ENCODE measurements at regions not wholly inside any gene's neighbourhood (a gene's known extent, or its start where the extent isn't known, plus 50 kb on each side); places are given as distances from the start of the nearest gene placed in this dataset.

GRCh38 chr15:66905954-66906353 is 159.4 kb upstream of the SMAD3 start:
- DNase-seq (ENCODE audit: low spot score): no peak

GRCh38 chr15:66906668-66907614 is 158.5 kb upstream of the SMAD3 start:
- DNase-seq (ENCODE audit: low spot score): no peak

GRCh38 chr15:66907826-66908743 is 157.3 kb upstream of the SMAD3 start:
- no peak for DNase-seq (ENCODE audit: low spot score)

GRCh38 chr15:66908744-66909095 is 156.7 kb upstream of the SMAD3 start:
- DNase-seq (ENCODE audit: low spot score): no peak

GRCh38 chr15:66909381-66909890 is 156.0 kb upstream of the SMAD3 start:
- DNase-seq (ENCODE audit: low spot score): no peak

- DNase-seq (ENCODE audit: low spot score): no peak
These were observed 154.2 kb upstream of the SMAD3 start for GRCh38 chr15:66911131-66911700.

- DNase-seq (ENCODE audit: low spot score): no peak
These were observed 153.4 kb upstream of the SMAD3 start for GRCh38 chr15:66912001-66912400.

GRCh38 chr15:66912441-66912840 is 153.0 kb upstream of the SMAD3 start:
- DNase-seq (ENCODE audit: low spot score): no peak

GRCh38 chr15:66917904-66918448 is 147.4 kb upstream of the SMAD3 start:
- no peak for DNase-seq (ENCODE audit: low spot score)

- DNase-seq (ENCODE audit: low spot score): no peak
These were observed 146.0 kb upstream of the SMAD3 start for GRCh38 chr15:66919421-66919820.

- no peak for DNase-seq (ENCODE audit: low spot score)
These were observed 144.0 kb upstream of the SMAD3 start for GRCh38 chr15:66921319-66921915.

GRCh38 chr15:66922608-66923007 is 142.8 kb upstream of the SMAD3 start:
- DNase-seq (ENCODE audit: low spot score): no peak

- DNase-seq (ENCODE audit: low spot score): peak; percentile 50
These were observed 141.9 kb upstream of the SMAD3 start for GRCh38 chr15:66923438-66923881.

- no peak for DNase-seq (ENCODE audit: low spot score)
These were observed 140.5 kb upstream of the SMAD3 start for GRCh38 chr15:66924889-66925288.

GRCh38 chr15:66925721-66926120 is 139.7 kb upstream of the SMAD3 start:
- DNase-seq (ENCODE audit: low spot score): no peak

- no peak for DNase-seq (ENCODE audit: low spot score)
These were observed 138.0 kb upstream of the SMAD3 start for GRCh38 chr15:66927201-66928077.

GRCh38 chr15:66928101-66928500 is 137.3 kb upstream of the SMAD3 start:
- no peak for DNase-seq (ENCODE audit: low spot score)

GRCh38 chr15:66928784-66929183 is 136.6 kb upstream of the SMAD3 start:
- DNase-seq (ENCODE audit: low spot score): no peak

GRCh38 chr15:66929843-66930402 is 135.5 kb upstream of the SMAD3 start:
- no peak for DNase-seq (ENCODE audit: low spot score)

Measured in LoVo (cell line).